IPS-20b (cell line): ENCODE measurements at regions not wholly inside any gene's neighbourhood (a gene's known extent, or its start where the extent isn't known, plus 50 kb on each side); places are given as distances from the start of the nearest gene placed in this dataset.

Experiments used
- H3K27ac ChIP-seq: one replicate; pipeline ENCODE4 v1.5.1; 2013; ENCODE audit warnings: low read length
- H3K27me3 ChIP-seq: 2 replicates; pipeline ENCODE4 v1.6.1; 2013; ENCODE audit warnings: mild to moderate bottlenecking, low read length, inconsistent platforms; ENCODE audit not compliant: insufficient read depth
- H3K36me3 ChIP-seq: 2 replicates; pipeline ENCODE4 v1.6.1; 2013; ENCODE audit warnings: low read depth, mild to moderate bottlenecking, inconsistent platforms, low read length, moderate library complexity; ENCODE audit not compliant: insufficient read depth
- H3K4me1 ChIP-seq: 2 replicates; pipeline ENCODE4 v1.6.1; 2013; ENCODE audit warnings: mild to moderate bottlenecking, control low read depth, inconsistent platforms, low read length, moderate library complexity; ENCODE audit not compliant: insufficient read depth
- H3K4me3 ChIP-seq: 2 replicates; pipeline ENCODE4 v1.5.1; 2013; ENCODE audit warnings: mild to moderate bottlenecking, low read length, inconsistent platforms
- H3K9ac ChIP-seq: 2 replicates; pipeline ENCODE4 v1.6.1; 2013; ENCODE audit warnings: low read depth, mild to moderate bottlenecking, inconsistent platforms, low read length, moderate library complexity
- H3K9me3 ChIP-seq: 2 replicates; pipeline ENCODE4 v1.6.1; 2013; ENCODE audit warnings: mild to moderate bottlenecking, low read depth, low read length, inconsistent platforms; ENCODE audit not compliant: insufficient read depth

DNA sequence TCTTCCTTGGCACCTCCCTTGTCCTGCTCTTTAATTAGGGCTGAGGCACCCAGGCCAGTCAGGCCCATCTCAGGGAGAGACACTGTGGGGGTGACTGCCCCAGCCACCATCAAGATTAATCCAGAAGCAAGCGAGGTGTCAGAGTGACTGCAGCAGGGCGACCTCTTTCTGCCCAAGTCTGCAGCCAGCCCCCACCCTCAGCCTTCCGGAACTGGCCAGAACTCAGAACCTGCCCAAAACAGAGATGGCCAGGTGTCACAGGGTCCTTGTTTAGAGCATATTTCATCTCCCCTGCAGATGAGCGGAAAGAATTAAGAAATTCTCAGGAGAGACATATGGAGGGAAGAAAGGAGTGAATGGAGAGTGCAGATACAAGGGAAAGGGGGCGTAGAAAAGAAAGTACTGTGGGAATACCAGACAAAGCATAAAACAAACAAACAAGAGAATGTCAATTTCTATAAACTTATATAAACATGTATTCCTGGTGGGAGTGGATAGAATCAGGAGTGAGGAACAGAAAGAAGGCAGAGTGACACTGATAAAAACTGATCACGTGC lies 188.8 kb upstream of the NRP1 start:
- Histone ChIP-seq H3K9ac (no peak overlapping the region), H3K27me3 (no peaks in the 10 kb centered on the region), H3K9me3 (no peaks in the 10 kb centered on the region), H3K27ac (no peak overlapping the region), H3K36me3 (no peaks in the 10 kb centered on the region), H3K4me3 (no peak overlapping the region), H3K4me1 (peaks cover 12% of the 10 kb centered on the region; the same call in 1 of the 2 replicates)

GRCh38 chr10:33521904-33522303 lies 187.4 kb upstream of the NRP1 start:
- H3K36me3 ChIP-seq, result no peaks in the 10 kb centered on the region
- no peaks in the 10 kb centered on the region for H3K9me3 ChIP-seq

DNA sequence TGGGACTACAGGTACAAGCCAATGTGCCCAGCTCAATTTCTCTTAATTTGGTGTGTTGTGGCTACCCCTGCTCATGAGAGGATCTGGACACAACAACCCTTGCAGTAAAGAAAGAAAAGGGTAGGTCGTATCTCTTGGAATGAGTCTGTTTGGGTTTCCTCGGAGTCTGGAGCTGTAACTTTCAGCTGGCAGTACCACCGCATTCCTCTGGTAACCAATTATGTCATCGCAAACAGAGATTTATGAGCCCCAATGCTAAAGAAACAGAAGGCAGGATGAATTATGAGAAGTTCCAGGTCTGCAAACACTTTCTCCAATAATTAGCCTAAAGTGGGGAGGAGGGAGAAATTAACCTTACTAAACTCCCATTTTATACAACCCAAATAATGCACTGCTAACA lies 186.6 kb upstream of the NRP1 start:
- Histone ChIP-seq H3K4me1 (peaks cover 15% of the 10 kb centered on the region; the same call in 1 of the 2 replicates), H3K36me3 (no peaks in the 10 kb centered on the region), H3K4me3 (no peak overlapping the region), H3K27ac (no peak overlapping the region), H3K9ac (no peak overlapping the region), H3K9me3 (no peaks in the 10 kb centered on the region), H3K27me3 (no peaks in the 10 kb centered on the region)

More at GRCh38 chr10:33521904-33522303, 187.4 kb upstream of the NRP1 start:
- Histone ChIP-seq H3K9ac (no peak overlapping the region), H3K4me1 (peaks cover 15% of the 10 kb centered on the region; the same call in 1 of the 2 replicates), H3K27ac (no peak overlapping the region), H3K27me3 (no peaks in the 10 kb centered on the region), H3K4me3 (no peak overlapping the region)

DNA sequence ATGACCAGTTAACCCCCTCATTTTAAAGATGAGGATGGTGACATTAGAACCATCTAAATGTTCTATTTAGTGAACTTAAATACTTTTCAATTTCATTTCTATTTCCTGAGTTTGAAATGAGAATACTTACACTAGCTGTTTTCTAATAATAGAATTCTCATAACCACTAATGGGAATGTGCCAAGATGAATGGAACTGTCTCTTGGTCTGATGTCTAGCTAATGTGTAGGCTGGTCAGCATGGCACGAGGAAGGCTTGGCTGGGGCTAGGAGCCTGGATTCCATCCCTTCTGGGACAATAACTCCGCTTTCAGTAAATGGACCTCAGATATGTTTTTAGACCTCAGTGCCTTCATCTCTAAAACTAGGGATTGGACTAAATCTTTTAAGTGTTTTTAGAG lies 185.8 kb upstream of the NRP1 start:
- Histone ChIP-seq H3K9ac (no peak overlapping the region), H3K9me3 (no peaks in the 10 kb centered on the region), H3K4me3 (no peak overlapping the region), H3K4me1 (peaks cover 15% of the 10 kb centered on the region; the same call in 1 of the 2 replicates), H3K27me3 (no peaks in the 10 kb centered on the region), H3K27ac (no peak overlapping the region), H3K36me3 (no peaks in the 10 kb centered on the region)

DNA sequence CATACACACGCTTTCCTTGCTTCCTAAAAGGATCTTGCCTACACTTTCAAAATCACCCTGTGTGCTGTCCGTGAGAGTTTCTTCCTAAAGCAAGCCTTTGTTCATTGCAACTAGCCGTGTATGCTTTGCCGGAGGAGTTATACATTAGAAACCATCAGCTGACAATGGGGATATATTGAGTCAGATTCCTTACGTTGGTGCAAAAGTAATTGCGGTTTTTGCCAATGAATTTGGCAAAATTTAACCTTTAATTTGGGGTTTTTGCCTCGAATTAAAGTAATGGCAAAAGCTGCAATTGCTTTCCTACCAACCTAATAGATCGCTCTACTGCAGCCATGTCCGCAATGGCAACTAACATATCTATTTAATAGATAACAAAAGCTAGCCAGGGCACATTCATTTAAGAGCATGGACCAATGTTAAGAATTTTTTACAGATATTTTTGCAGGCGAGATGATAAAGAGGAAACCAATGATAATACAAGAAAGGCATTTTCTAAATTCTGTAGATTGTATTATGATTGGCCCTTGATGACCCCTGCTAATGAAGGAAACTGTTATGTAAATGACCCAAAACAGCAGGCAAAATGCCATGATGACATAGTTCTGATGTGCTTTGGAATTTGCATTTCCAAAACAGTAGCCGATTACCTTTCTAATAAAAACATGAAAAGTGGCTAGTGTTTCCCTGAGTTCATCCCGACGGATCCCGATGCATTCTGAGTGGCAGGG lies 184.8 kb upstream of the NRP1 start:
- H3K4me1 ChIP-seq, result peaks cover 15% of the 10 kb centered on the region; the same call in 1 of the 2 replicates
- peak overlapping the region; percentile 32; the same call in 1 of the 2 replicates for H3K4me3 ChIP-seq
- H3K27me3 ChIP-seq, result no peaks in the 10 kb centered on the region
- no peaks in the 10 kb centered on the region for H3K9me3 ChIP-seq
- no peak overlapping the region for H3K27ac ChIP-seq
- H3K9ac ChIP-seq, result no peak overlapping the region
- H3K36me3 ChIP-seq, result no peaks in the 10 kb centered on the region

DNA sequence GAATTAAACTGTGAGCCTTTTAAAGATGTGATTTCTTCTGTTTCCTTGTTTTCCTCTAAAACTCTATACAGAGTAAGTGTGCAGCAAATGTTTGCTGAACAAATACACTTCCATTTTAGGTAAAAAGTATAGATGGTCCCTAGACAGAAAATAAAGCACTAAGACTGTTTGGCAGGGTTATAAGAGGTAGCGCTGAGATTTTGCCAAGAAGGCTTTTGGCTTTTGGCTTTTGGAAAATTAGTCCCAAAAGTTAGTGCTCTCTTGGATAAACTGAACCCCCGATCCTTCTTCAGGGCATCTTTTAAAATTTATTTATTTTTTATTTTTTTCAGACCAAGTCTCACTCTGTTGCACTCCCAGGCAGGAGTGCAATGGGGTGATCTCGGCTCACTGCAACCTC lies 175.7 kb upstream of the NRP1 start:
- no peaks in the 10 kb centered on the region for H3K27me3 ChIP-seq
- no peaks in the 10 kb centered on the region for H3K36me3 ChIP-seq
- H3K9me3 ChIP-seq, result no peaks in the 10 kb centered on the region
- H3K9ac ChIP-seq, result no peak overlapping the region
- no peak overlapping the region for H3K27ac ChIP-seq
- peaks cover 8% of the 10 kb centered on the region for H3K4me1 ChIP-seq
- H3K4me3 ChIP-seq, result no peak overlapping the region

GRCh38 chr10:33509231-33509831 lies 174.9 kb upstream of the NRP1 start:
- H3K27ac ChIP-seq, result no peak overlapping the region

DNA sequence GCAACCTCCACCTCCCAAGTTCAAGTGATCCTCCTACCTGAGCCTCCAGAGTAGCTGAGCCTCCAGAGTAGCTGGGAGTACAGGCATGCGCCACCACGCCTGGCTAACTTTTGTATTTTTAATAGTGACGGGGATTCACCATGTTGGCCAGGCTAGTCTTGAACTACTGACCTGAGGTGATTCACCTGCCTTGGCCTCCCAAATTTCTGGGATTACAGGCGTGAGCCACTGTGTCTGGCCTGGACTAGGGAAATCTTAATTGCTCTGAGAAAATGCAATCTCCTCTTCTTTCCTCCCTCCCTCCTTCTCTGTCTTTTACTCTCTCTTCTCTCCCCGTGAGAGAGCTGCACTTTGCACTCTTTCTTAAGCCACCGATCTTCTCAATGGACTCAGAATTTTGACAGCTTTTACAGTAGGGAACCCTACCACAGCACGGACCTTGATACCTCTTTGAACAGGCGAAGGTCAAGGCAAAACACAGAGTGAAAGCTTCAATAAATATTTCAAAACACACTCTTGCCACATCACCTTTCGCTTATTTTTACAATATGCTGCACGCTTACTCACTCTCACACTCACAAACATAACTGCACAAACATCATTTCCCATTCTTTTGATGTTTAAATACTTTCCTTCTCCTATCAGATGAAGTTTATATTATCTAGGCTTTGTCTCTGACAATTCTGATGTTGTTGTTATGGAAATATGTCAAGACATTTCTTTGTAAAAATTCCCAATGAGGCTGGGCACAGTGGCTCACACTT lies 173.4 kb upstream of the NRP1 start:
- H3K9ac ChIP-seq, result no peak overlapping the region
- peaks cover 8% of the 10 kb centered on the region for H3K4me1 ChIP-seq
- no peaks in the 10 kb centered on the region for H3K27me3 ChIP-seq
- no peaks in the 10 kb centered on the region for H3K36me3 ChIP-seq
- no peak overlapping the region for H3K27ac ChIP-seq
- H3K9me3 ChIP-seq, result no peaks in the 10 kb centered on the region
- no peak overlapping the region for H3K4me3 ChIP-seq

More at GRCh38 chr10:33509231-33509831, 174.9 kb upstream of the NRP1 start:
- H3K27me3 ChIP-seq, result no peaks in the 10 kb centered on the region
- no peak overlapping the region for H3K4me3 ChIP-seq
- H3K9ac ChIP-seq, result no peak overlapping the region
- no peaks in the 10 kb centered on the region for H3K36me3 ChIP-seq
- H3K4me1 ChIP-seq, result peaks cover 8% of the 10 kb centered on the region
- no peaks in the 10 kb centered on the region for H3K9me3 ChIP-seq

DNA sequence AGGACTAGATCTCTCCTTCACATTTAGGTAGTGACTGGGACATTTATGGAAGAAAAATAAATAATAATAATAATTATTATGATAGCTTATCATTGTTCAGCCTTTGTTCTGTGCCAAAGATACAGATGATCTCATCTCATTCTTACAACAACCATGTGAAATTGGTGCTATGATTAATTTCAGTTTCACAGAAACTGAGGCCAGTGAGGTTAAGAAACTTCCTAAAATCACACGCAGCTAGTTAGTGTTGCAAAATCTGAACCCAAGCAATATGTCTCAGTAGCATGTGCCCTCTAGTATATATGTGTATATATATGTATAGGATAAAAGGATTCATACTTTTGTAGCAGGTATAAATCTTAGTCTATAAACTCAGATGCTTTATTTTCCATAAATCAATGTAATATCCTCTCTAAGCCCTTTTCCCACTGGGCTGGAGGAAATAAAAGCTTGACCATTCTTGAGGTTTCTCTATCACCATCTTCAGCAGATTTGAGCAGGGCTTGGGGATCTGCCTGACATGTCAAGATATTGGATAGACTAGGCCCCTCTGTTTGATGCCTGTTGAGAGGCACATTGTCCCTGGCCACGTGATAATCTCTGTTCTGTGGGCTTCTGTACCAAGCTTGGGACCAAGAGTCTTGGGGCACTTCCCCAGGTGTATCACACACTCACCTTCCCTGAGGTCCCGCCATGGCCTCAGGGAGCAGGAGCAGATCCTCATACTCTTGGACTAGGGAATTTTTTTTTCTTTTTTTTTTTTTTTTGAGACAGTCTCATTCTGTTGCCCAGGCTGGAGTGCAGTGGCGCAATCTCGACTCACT lies 172.6 kb upstream of the NRP1 start:
- Histone ChIP-seq H3K4me3 (no peak overlapping the region), H3K36me3 (no peaks in the 10 kb centered on the region), H3K9me3 (no peaks in the 10 kb centered on the region; the same call in 1 of the 2 replicates), H3K4me1 (peaks cover 8% of the 10 kb centered on the region), H3K27ac (no peak overlapping the region), H3K9ac (no peak overlapping the region), H3K27me3 (no peaks in the 10 kb centered on the region)

GRCh38 chr10:33506391-33506790 lies 171.9 kb upstream of the NRP1 start:
- H3K36me3 ChIP-seq, result no peaks in the 10 kb centered on the region
- H3K9me3 ChIP-seq, result no peaks in the 10 kb centered on the region; the same call in 1 of the 2 replicates
- H3K9ac ChIP-seq, result no peak overlapping the region
- H3K4me3 ChIP-seq, result no peak overlapping the region
- no peaks in the 10 kb centered on the region for H3K27me3 ChIP-seq
- H3K27ac ChIP-seq, result no peak overlapping the region
- H3K4me1 ChIP-seq, result peaks cover 8% of the 10 kb centered on the region

GRCh38 chr10:33501161-33501560 lies 166.7 kb upstream of the NRP1 start:
- no peaks in the 10 kb centered on the region for H3K4me1 ChIP-seq
- no peak overlapping the region for H3K4me3 ChIP-seq
- H3K27ac ChIP-seq, result no peak overlapping the region
- no peaks in the 10 kb centered on the region for H3K27me3 ChIP-seq
- no peaks in the 10 kb centered on the region; the same call in 1 of the 2 replicates for H3K9me3 ChIP-seq
- no peak overlapping the region for H3K9ac ChIP-seq
- no peaks in the 10 kb centered on the region for H3K36me3 ChIP-seq
